HG03354 (cell line): ENCODE measurements at regions not wholly inside any gene's neighbourhood (a gene's known extent, or its start where the extent isn't known, plus 50 kb on each side); places are given as distances from the start of the nearest gene placed in this dataset.
"Not testable (repeated sequence)": the region's sequence is repeated elsewhere in the genome, so short reads cannot be mapped to it uniquely, and the experiment has no call there.

ENCODE experiments used
- ATAC-seq: cut with Tn5 transposase; IDR thresholded peaks from one replicate; pipeline ENCODE4 v1.9.1; 2021; ENCODE audit warnings: mild to moderate bottlenecking; ENCODE audit not compliant: unreplicated experiment, poor library complexity, severe bottlenecking

GRCh38 chr10:43938810-43939209 is 290.1 kb upstream of the ZNF32 start:
- no peak for ATAC-seq

GRCh38 chr10:43931308-43931930 is 282.7 kb upstream of the ZNF32 start:
- ATAC-seq: no peak

DNA sequence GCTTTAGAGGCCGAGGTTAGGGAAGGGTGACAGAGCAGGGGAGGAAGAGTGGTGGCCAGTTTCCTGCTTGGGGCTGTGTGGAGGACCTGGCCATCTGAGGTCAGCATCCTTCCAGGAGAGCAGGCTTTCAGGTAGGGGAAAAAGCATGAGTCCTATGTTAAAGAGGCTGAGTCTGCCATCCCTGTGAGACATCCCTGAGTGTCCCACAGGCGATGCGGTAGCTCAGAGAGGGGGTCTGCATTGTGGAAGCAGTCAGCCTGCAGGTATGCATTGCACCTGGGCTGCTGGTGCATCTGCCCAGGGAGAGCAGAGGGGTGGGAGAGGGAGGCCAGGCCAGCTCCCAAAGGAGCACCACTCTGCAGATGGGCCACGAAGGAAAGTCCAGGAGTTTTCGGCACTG is 282.1 kb upstream of the ZNF32 start:
- no peak for ATAC-seq

- ATAC-seq: no peak
Measured at GRCh38 chr10:43930243-43930642, 281.6 kb upstream of the ZNF32 start.

DNA sequence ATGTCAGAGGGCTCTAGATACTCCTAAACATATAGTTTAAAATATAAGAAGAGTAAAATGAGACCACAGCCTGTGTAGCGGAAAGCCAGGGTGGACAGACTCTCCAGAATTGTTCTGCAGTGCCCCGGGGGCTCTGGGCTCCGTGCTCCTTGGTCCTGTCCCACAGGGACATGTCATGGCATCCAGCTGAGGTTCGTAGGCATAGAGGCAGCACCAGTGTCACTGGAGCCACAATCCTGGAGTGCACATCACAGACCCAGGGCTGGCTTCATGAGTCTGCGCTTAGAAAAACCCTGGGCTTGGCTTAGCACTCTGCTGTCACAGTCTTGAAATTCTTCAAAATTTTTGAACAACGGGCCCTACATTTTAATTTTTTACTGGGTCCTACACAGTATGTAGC is 280.4 kb upstream of the ZNF32 start:
- no peak for ATAC-seq

DNA sequence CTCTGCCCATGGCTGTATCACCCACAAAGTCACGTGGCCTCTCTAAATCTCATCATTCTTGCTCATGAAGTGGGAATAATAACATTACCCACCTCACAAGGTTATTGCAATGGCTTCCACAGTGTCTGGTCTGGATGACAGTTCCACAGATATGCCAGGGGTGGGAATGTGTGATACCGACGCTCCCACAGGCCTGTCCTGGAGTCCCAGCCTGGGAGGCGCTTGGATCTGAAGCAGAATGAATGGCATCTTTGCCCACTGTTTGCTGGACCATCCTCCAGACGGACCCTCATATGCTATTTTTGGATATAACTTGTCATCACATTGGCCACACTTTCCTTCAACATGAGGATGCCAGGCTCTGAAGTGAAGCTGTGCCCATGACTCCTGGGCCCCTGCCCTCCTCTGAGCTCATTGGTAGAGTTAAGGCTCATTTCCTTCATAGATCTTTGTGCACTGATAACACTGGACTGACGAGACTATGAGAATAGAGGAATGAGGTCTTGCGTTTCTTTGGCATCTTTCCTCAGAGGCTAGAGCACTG is 279.8 kb upstream of the ZNF32 start:
- ATAC-seq: no peak

GRCh38 chr10:43926875-43927406 is 278.3 kb upstream of the ZNF32 start:
- ATAC-seq: no peak

DNA sequence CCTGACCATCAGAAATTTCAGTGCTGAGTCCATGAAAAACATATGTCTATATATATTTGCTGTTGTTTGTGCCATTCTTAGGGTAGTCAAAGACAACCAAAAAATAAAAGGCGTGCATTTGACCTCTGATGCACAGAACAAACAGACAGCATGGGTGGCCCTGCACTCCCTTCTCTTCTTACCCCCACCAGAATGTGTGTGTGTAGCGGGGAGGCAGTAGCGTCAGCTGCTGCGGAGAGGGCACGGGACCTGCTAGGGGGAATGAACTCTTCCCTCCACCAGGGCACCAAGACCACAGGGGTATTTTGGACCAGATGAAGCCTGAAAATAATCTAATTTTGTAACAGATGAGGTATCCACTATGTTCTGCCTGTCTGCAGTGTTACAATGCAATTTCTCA is 277.7 kb upstream of the ZNF32 start:
- no peak for ATAC-seq

GRCh38 chr10:43925793-43926192 is 277.1 kb upstream of the ZNF32 start:
- ATAC-seq: no peak

GRCh38 chr10:43923328-43923727 is 274.6 kb upstream of the ZNF32 start:
- no peak for ATAC-seq

DNA sequence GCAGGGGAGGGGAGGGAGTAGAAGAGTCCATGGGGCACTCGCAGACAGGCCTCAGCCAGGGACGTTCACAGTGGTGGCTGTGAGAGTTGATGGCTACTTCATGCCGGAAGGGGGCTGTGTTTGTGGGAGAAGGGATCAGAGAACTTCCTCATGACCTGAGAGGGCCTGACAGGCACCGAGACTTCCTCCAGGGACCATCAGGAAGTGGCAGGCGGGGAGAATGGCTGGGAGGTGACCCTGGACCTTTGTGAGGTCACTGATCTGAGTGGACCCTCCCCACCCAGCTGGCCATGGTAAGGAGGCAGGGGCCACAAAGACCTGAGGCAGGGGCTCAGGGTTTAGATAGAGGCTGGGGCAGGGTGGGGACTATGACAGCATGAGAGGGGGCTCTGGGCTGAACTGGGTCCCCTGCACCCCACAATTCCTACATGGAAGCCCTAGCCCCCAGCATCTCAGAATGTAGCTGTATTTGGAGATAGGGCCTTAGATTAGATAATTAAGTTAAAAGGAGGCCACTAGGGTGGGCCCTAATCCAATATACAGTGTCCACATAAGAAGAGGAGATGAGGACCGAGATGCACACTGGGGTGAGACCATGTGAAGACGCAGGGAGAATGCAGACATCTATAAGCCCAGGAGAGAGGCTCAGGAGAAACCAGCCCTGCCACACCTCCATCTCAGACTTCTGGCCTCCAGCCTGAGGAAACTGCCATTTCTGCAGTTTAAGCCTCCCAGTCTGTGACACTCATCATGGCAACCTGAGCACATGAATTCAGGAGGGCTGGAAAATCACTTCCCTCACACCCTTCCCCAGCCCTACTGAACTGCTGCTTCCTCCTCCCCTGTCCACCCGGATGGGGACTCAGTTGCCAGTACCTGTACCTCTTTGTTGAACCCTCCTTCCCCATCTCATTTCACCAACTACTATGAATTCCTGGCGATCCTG is 273.9 kb upstream of the ZNF32 start:
- no peak for ATAC-seq

GRCh38 chr10:43921881-43922280 is 273.2 kb upstream of the ZNF32 start:
- no peak for ATAC-seq

DNA sequence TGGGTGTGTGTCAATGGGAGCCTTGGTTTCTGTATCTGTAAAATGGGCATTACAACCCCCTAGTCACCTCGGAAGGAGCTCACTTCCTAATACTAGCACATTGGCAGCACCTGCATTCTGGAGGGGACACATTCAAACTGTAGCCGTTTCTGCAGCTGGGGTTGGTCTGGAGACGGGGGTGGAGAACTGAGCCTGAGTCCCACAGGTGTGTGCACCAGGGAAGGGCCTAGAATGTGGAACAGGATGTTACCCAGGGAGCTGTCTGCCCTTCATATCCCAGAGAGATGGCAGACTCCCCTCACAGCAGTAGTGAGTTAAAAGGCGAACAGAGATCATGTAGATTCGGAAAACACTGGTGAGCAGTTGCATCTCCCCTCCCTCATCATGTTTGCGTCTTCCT is 272.8 kb upstream of the ZNF32 start:
- no peak for ATAC-seq

DNA sequence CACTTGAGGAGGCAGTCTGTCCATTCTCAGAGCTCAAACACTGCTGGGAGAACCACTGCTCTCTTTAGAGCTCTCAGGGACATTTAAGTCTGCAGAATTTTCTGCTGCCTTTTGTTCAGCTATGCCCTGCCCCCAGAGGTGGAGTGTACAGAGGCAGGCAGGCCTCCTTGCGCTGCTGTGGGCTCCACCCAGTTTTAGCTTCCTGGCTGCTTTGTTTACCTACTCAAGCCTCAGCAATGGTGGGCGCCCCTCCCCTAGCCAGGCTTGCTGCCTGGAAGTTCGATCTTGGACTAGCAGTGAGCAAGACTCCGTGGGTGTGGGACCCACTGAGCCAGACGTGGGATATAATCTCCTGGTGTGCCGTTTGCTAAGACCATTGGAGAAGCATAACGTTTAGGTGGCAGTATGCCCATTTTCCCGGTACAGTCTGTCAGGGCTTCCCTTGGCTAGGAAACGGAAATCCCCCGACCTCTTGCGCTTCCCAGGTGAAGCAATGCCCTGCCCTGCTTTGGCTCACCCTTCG is 271.6 kb upstream of the ZNF32 start:
- ATAC-seq: not testable (repeated sequence)

DNA sequence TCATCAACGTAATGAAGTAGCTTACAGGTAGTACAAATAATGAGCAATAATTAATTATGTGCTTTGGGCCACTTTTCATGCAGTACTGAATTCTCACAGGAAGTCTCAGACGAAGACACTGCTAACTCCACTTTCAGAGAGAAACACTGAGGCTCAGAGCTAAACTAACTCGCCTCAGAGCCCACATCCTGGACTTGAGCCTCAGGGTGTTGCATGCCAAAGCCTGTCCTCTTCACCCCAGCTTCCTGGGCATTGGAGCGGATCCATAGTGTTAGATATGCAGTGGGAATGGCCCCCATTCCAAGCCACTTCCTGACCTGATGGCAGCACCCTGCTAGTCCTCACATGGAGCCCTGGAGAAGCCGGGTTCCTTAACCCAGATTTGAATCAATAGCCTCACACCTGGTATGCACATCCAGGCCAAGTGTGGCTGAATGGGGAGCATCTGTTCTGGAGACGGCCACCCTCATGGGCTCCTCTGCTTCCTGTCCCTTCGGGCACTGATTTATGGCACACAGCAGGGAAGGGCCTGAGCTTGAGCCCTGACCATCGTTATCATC is 265.1 kb upstream of the ZNF32 start:
- ATAC-seq: no peak

DNA sequence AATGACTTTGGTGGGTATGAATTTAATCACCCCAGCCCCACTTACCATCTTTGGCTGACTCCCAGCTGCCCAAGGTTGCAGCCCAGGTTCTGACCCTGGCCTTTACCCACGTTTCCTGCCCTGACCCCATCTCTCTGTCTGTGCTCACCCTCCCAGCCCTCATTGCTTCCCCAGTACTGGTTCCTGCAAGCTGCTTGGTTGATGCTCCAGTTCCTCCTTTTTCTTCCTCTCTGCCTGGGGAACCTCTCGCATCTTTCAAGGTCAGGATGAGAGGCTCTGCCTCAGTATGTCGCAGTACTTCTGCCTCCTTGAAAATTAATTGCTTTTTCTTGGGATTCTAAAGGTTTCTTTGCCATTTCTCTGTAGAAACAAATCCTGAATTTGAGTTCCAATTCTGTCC is 263.8 kb upstream of the ZNF32 start:
- ATAC-seq: no peak

GRCh38 chr10:43906490-43906889 is 257.8 kb upstream of the ZNF32 start:
- ATAC-seq: no peak

GRCh38 chr10:43905512-43906236 is 257.0 kb upstream of the ZNF32 start:
- ATAC-seq: no peak

- no peak for ATAC-seq
Measured at GRCh38 chr10:43904844-43905243, 256.2 kb upstream of the ZNF32 start.

- no peak for ATAC-seq
Measured at GRCh38 chr10:43904301-43904700, 255.6 kb upstream of the ZNF32 start.
